Trophoblast cell (in vitro differentiated cells and primary cell): ENCODE measurements at regions not wholly inside any gene's neighbourhood (a gene's known extent, or its start where the extent isn't known, plus 50 kb on each side); places are given as distances from the start of the nearest gene placed in this dataset.
A peak's percentile ranks its signal among the peaks of the same experiment; 100 is the strongest.

Source experiments
- DNase-seq, 2 donors: peaks; one replicate each; pipeline ENCODE4 v3.0.0-alpha.2; 2016
- H2AFZ ChIP-seq: 2 replicates; pipeline ENCODE4 v1.6.1; 2013; ENCODE audit warnings: low read length, moderate library complexity, mild to moderate bottlenecking; ENCODE audit not compliant: insufficient read depth, poor library complexity
- H2AK5ac ChIP-seq: 2 replicates; pipeline ENCODE4 v1.6.1; 2013; ENCODE audit warnings: mild to moderate bottlenecking, low read length
- H2BK120ac ChIP-seq: 2 replicates; pipeline ENCODE4 v1.6.1; 2013; ENCODE audit warnings: low read length, mild to moderate bottlenecking, moderate library complexity; ENCODE audit not compliant: insufficient read depth, poor library complexity
- H2BK12ac ChIP-seq: 2 replicates; pipeline ENCODE4 v1.6.1; 2013; ENCODE audit warnings: mild to moderate bottlenecking, low read length, moderate library complexity
- H2BK5ac ChIP-seq: 2 replicates; pipeline ENCODE4 v1.6.1; 2013; ENCODE audit warnings: low read length, low read depth, moderate library complexity, mild to moderate bottlenecking; ENCODE audit not compliant: poor library complexity
- H3K14ac ChIP-seq: 2 replicates; pipeline ENCODE4 v1.6.1; 2013; ENCODE audit warnings: mild to moderate bottlenecking, low read length
- H3K18ac ChIP-seq: 2 replicates; pipeline ENCODE4 v1.6.1; 2013; ENCODE audit warnings: mild to moderate bottlenecking, low read length
- H3K23ac ChIP-seq: 2 replicates; pipeline ENCODE4 v1.6.1; 2013; ENCODE audit warnings: low read length
- H3K27ac ChIP-seq: 2 replicates; pipeline ENCODE4 v1.5.1; 2013; ENCODE audit warnings: low read depth, mild to moderate bottlenecking, inconsistent platforms, low read length, moderate library complexity
- H3K27me3 ChIP-seq: 2 replicates; pipeline ENCODE4 v1.6.1; 2013; ENCODE audit warnings: inconsistent platforms, mild to moderate bottlenecking, low read length, moderate library complexity; ENCODE audit not compliant: insufficient read depth
- H3K36me3 ChIP-seq, 2 experiments: 1 replicate in 1 of 2; 2 replicates in 1 of 2; pipeline ENCODE4 v1.6.1; 2013; ENCODE audit warnings: low read length in 2 of 2, mild to moderate bottlenecking in 2 of 2, moderate library complexity in 1 of 2; ENCODE audit not compliant: insufficient read depth in 2 of 2, control insufficient read depth in 1 of 2
- H3K4ac ChIP-seq: 2 replicates; pipeline ENCODE4 v1.6.1; 2013; ENCODE audit warnings: low read depth, mild to moderate bottlenecking, low read length, moderate library complexity
- H3K4me1 ChIP-seq, 2 experiments: 1 replicate in 1 of 2; 2 replicates in 1 of 2; pipeline ENCODE4 v1.6.1; 2013; ENCODE audit warnings: low read length in 2 of 2, mild to moderate bottlenecking in 2 of 2, moderate library complexity in 1 of 2; ENCODE audit not compliant: insufficient read depth in 2 of 2, control insufficient read depth in 1 of 2
- H3K4me2 ChIP-seq: 2 replicates; pipeline ENCODE4 v1.6.1; 2013; ENCODE audit warnings: inconsistent platforms, mild to moderate bottlenecking, low read length, moderate library complexity
- H3K4me3 ChIP-seq: 2 replicates; pipeline ENCODE4 v1.5.1; 2013; ENCODE audit warnings: mild to moderate bottlenecking, low read depth, low read length, inconsistent platforms
- H3K79me1 ChIP-seq: one replicate; pipeline ENCODE4 v1.6.1; 2013; ENCODE audit warnings: low read length
- H3K79me2 ChIP-seq: 2 replicates; pipeline ENCODE4 v1.6.1; 2013; ENCODE audit warnings: low read length, mild to moderate bottlenecking; ENCODE audit not compliant: control insufficient read depth, insufficient read depth, poor library complexity
- H3K9ac ChIP-seq: 2 replicates; pipeline ENCODE4 v1.6.1; 2013; ENCODE audit warnings: mild to moderate bottlenecking, low read length
- H3K9me3 ChIP-seq: 2 replicates; pipeline ENCODE4 v1.6.1; 2013; ENCODE audit warnings: low read depth, mild to moderate bottlenecking, control low read depth, inconsistent platforms, low read length; ENCODE audit not compliant: insufficient read depth
- H4K12ac ChIP-seq: 2 replicates; pipeline ENCODE4 v1.6.1; 2013; ENCODE audit warnings: low read depth, mild to moderate bottlenecking, low read length, moderate library complexity
- H4K8ac ChIP-seq: 2 replicates; pipeline ENCODE4 v1.6.1; 2013; ENCODE audit warnings: low read depth, mild to moderate bottlenecking, low read length, moderate library complexity
- H4K91ac ChIP-seq: one replicate; pipeline ENCODE4 v1.6.1; 2013; ENCODE audit warnings: low read depth, mild to moderate bottlenecking, low read length, moderate library complexity
- WGBS: extraction: QIAGEN DNeasy Blood & Tissue Kit; methylation state at CpG from one replicate; pipeline ENCODE4 v1.1.7; 2013; ENCODE audit warnings: missing lambda C conversion rate; ENCODE audit not compliant: insufficient read length, insufficient coverage; ENCODE audit errors: extremely low coverage; 5-methylcytosine and 5-hydroxymethylcytosine counted together

- H3K27ac ChIP-seq, result no peak overlapping the region
- H3K9me3 ChIP-seq, result peaks cover 9% of the 10 kb centered on the region
- H3K9ac ChIP-seq, result no peak overlapping the region
- no peak overlapping the region for H3K4me3 ChIP-seq
- H4K12ac ChIP-seq, result no peak overlapping the region
- no peak overlapping the region for H2BK12ac ChIP-seq
- H3K18ac ChIP-seq, result no peak overlapping the region
- H3K27me3 ChIP-seq, result no peaks in the 10 kb centered on the region
- H3K14ac ChIP-seq, result no peak overlapping the region
- DNase-seq, result peak in 1 of 2 donors; percentile 16
- H3K79me1 ChIP-seq, result no peaks in the 10 kb centered on the region
- no peak overlapping the region for H2BK5ac ChIP-seq
- H2AK5ac ChIP-seq, result no peak overlapping the region
- no peak overlapping the region for H3K23ac ChIP-seq
- no peaks in the 10 kb centered on the region for H3K79me2 ChIP-seq
- no CpG with 5 or more reads among the region's 3 CpGs for WGBS
- H3K36me3 ChIP-seq, result no peaks in the 10 kb centered on the region
- H4K91ac ChIP-seq, result no peak overlapping the region
- H3K4me2 ChIP-seq, result no peak overlapping the region
- no peak overlapping the region for H4K8ac ChIP-seq
- no peaks in the 10 kb centered on the region for H3K4me1 ChIP-seq
- no peak overlapping the region for H2BK120ac ChIP-seq
- no peak overlapping the region for H3K4ac ChIP-seq
- no peak overlapping the region for H2AFZ ChIP-seq
Measured at GRCh38 chr15:69546182-69546581, 93.6 kb downstream of the RPLP1 start.

DNA sequence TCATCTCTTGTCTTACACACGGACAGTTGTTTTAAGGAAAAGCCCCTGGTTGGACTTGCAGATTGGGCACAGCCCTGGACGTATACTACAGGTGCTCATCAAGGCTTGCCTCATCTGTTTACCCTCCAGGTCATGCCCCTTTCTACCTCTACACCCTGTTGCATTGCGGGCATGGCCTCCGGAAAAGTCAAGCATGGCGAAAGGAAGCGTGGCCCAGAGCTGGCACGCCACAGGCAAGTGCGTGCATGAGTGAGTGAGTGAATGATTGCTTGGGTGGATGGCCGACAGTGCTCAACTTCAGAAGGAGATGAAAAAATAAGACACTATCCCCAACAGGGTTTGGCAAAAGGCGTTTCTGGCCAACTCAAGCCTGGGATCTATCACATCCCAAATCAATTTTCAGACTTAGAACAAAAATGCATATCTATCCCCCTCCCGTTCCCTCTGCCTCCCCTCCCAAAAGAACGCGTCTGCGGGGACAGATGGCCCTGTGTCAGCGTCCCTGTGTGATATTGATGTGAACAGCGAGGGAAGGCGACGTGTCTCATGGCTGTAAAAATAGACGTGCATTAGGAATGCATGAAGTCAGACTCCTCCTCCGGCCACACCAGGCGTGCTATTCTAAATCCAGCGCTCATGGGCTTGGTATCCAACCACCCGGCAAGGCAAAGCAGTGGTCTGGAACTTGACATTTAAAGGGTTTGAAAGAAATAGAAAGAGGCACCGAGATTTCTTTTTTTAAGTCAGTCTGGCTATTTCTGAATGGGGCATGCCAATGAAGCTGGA, 96.0 kb downstream of the RPLP1 start:
- Histone ChIP-seq H2BK120ac (no peak overlapping the region), H2BK12ac (no peak overlapping the region), H3K27ac (no peak overlapping the region), H3K23ac (no peak overlapping the region), H3K4me1 (no peaks in the 10 kb centered on the region), H4K8ac (no peak overlapping the region), H2AK5ac (no peak overlapping the region), H3K79me2 (no peaks in the 10 kb centered on the region), H3K14ac (no peak overlapping the region), H3K36me3 (no peaks in the 10 kb centered on the region), H3K4me2 (no peak overlapping the region), H3K18ac (no peak overlapping the region), H3K79me1 (no peaks in the 10 kb centered on the region), H3K4me3 (no peak overlapping the region), H3K27me3 (no peaks in the 10 kb centered on the region), H3K4ac (no peak overlapping the region), H4K12ac (no peak overlapping the region), H2AFZ (no peak overlapping the region), H4K91ac (no peak overlapping the region), H3K9ac (no peak overlapping the region), H3K9me3 (peaks cover 18% of the 10 kb centered on the region), H2BK5ac (no peak overlapping the region)
- WGBS, result no CpG with 5 or more reads among the region's 24 CpGs
- DNase-seq, result no peak

DNA sequence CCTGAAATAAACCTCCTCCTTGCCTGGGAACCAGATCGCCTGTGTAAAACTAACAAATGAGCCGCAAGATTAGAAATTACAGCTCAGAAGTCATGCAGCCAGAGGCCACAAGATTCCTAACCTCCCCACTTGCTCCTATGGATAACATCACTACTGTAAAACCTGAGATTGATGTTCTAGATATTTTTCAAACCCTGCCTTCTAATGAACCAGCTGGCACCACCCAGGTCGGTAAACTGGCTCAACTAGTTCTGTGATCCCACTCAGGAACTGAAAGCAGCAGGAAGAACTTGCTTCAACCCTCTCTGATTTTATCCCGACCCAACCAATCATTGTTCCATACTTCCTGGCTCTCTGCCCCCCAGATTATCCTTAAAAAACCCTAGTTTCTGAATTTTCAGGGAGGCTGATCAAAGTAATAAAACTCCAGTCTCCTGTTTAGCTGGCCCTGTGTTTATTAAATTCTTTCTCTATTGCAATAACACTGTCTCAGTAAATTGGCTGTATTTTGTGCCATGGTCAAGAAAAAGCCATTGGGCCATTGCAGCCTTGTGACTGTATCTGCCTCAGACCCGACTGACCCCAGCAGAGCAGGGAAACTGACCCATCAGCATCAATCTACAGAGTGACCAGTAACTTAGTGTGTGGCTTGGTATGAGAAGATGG, 98.9 kb downstream of the RPLP1 start:
- Histone ChIP-seq H3K14ac (no peak overlapping the region), H4K91ac (no peak overlapping the region), H4K8ac (no peak overlapping the region), H3K9ac (no peak overlapping the region), H3K4me3 (no peak overlapping the region), H3K18ac (no peak overlapping the region), H4K12ac (no peak overlapping the region), H2BK5ac (no peak overlapping the region), H2BK12ac (no peak overlapping the region), H3K4me2 (no peak overlapping the region), H2AK5ac (no peak overlapping the region), H2AFZ (no peak overlapping the region), H3K27ac (no peak overlapping the region), H3K27me3 (no peaks in the 10 kb centered on the region), H3K4ac (no peak overlapping the region), H3K36me3 (no peaks in the 10 kb centered on the region), H3K4me1 (no peaks in the 10 kb centered on the region), H3K23ac (no peak overlapping the region), H3K79me2 (no peaks in the 10 kb centered on the region), H2BK120ac (no peak overlapping the region), H3K9me3 (peaks cover 16% of the 10 kb centered on the region), H3K79me1 (no peaks in the 10 kb centered on the region)
- DNase-seq, result peak; percentile 58 to 80
- WGBS, result no CpG with 5 or more reads among the region's 5 CpGs

- H3K9ac ChIP-seq, result no peak overlapping the region
- peaks cover 16% of the 10 kb centered on the region for H3K9me3 ChIP-seq
- WGBS, result no CpG with 5 or more reads among the region's 10 CpGs
- no peak overlapping the region for H3K4me3 ChIP-seq
- H4K12ac ChIP-seq, result no peak overlapping the region
- no peak overlapping the region for H3K27ac ChIP-seq
- H3K18ac ChIP-seq, result no peak overlapping the region
- no peaks in the 10 kb centered on the region for H3K36me3 ChIP-seq
- H2BK12ac ChIP-seq, result no peak overlapping the region
- H2BK5ac ChIP-seq, result no peak overlapping the region
- H3K4me2 ChIP-seq, result no peak overlapping the region
- H3K79me2 ChIP-seq, result no peaks in the 10 kb centered on the region
- H2BK120ac ChIP-seq, result no peak overlapping the region
- H3K79me1 ChIP-seq, result no peaks in the 10 kb centered on the region
- H3K14ac ChIP-seq, result no peak overlapping the region
- H3K4ac ChIP-seq, result no peak overlapping the region
- H3K23ac ChIP-seq, result no peak overlapping the region
- H4K91ac ChIP-seq, result no peak overlapping the region
- H3K4me1 ChIP-seq, result no peaks in the 10 kb centered on the region
- H2AK5ac ChIP-seq, result no peak overlapping the region
- H4K8ac ChIP-seq, result no peak overlapping the region
- no peak overlapping the region for H2AFZ ChIP-seq
- no peak for DNase-seq
- H3K27me3 ChIP-seq, result no peaks in the 10 kb centered on the region
Measured at GRCh38 chr15:69552057-69552815, 99.6 kb downstream of the RPLP1 start.
